ENCODE measurements at regions not wholly inside any gene's neighbourhood (a gene's known extent, or its start where the extent isn't known, plus 50 kb on each side); places are given as distances from the start of the nearest gene placed in this dataset.

- no peak for DNase-seq (ENCODE audit: low read depth in 3 of 3, low spot score in 2 of 3)
Measured at GRCh38 chr11:23542189-23542588, 681.9 kb upstream of the CCDC179 start.

- no peak for DNase-seq (ENCODE audit: low read depth in 3 of 3, low spot score in 2 of 3)
Measured at GRCh38 chr11:23542816-23543215, 682.5 kb upstream of the CCDC179 start.

- DNase-seq (ENCODE audit: low read depth in 3 of 3, low spot score in 2 of 3), result no peak
Measured at GRCh38 chr11:23543651-23544222, 683.5 kb upstream of the CCDC179 start.

DNA sequence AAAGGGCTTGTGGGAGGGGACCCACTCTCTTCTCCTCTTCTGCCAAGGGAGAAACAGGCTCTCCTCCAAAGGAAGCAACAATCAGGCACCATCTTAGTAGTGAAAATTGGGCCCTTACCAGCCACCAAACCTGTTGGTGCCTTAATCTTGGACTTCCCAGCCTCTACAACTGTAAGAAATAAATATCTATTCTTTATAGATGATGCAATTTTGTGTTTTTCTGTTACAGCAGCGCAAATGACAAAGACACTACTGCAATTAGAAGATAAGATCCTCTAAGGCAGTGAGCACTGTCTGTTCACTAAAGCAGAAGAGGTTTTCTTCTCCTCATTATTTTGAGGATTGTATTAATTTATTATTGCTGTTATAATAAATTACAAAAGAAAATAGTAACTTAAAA, 691.4 kb upstream of the CCDC179 start:
- no peak for DNase-seq (ENCODE audit: low read depth in 3 of 3, low spot score in 2 of 3)

GRCh38 chr11:23554002-23554401, 693.7 kb upstream of the CCDC179 start:
- DNase-seq (ENCODE audit: low read depth in 3 of 3, low spot score in 2 of 3), result no peak

- DNase-seq (ENCODE audit: low read depth in 3 of 3, low spot score in 2 of 3), result no peak
Measured at GRCh38 chr11:23555085-23555484, 694.8 kb upstream of the CCDC179 start.

DNA sequence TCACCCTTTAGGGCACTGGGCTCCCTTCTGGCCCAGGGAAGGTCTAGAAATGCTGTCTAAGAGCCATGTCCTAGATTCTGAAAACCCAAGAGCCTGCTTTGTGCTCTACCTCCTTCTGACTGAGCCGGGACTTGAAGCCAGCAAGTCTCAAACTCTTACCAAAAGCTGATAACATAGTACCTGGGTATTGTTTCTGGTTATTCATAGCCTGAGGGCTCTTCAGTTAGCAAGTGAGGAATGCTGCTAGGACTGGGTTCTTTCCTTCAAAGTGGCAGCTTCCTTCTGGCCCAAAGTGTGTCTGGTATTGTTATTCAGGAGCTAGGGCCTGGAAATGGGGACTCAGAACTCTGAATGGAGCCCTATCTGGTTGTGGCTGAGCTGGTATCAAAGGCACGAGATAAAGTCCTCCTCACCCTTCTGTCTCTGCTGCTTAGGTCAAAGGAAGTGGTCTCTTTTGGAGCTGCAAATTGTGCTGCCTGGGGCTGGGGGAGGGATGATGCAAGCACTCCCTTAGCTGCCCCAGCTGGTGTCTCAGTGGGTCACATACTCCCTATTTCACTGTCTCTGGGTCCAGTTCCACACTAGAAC, 696.0 kb upstream of the CCDC179 start:
- no peak for DNase-seq (ENCODE audit: low read depth in 3 of 3, low spot score in 2 of 3)

DNA sequence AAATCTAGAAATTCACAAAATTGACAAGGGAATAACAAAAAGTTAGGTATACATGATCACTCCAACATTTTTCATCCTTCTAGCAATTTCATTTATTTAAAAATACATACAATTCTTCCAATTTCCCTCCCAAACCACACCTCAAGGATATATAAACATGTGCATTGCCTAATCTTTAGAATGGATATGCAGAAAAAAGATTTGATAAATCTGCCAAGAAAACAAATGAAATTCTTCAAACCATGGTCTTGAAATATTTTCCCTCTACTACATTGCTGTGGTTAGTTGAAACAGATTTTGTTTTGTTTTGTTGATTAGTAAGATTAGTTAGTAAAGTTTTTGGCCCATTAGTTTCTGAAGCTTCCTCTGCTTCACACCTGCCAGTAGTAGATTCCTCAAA, 703.3 kb upstream of the CCDC179 start:
- no peak for DNase-seq (ENCODE audit: low read depth in 3 of 3, low spot score in 2 of 3)

DNA sequence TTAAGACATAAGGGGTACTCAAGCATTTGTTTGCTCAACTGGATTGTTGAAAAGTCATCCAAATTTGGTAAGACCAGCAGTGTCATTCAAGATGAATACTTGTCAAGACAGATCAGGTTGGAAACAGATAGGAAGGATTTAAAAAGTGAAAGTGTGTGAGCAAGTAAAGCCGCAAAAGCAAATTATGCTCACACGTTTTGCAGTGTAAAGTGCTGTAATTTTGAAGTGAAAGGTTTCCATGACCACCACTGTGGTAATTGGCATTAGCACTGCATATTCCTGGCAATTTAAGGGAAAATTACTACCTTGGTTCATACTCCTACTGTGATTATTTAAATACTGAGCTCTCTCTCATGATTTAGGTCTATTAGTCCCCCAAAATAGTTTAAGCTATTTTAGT, 704.1 kb upstream of the CCDC179 start:
- DNase-seq (ENCODE audit: low read depth in 3 of 3, low spot score in 2 of 3), result no peak

- no peak for DNase-seq (ENCODE audit: low read depth in 3 of 3, low spot score in 2 of 3)
Measured at GRCh38 chr11:23569134-23569533, 708.9 kb upstream of the CCDC179 start.

- no peak for DNase-seq (ENCODE audit: low read depth in 3 of 3, low spot score in 2 of 3)
Measured at GRCh38 chr11:23569547-23569946, 709.3 kb upstream of the CCDC179 start.

DNA sequence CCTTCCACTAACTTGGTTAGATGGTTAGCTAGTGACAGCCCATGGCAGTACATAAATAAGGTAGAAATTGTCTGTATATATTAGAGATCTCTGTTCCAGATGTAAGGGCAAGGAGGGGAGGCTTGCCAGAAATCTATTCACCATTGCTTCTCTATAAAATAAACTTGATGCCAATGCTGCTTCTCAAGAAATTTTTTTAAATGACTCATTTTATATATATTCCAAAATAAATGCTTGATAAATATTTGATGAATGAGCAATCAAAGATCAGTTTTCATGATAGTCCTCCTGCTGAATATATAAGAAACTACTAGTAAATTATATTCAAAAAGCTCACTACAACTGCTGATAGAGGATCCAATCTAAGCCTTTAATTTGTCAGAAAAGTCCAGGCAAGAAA, 710.6 kb upstream of the CCDC179 start:
- DNase-seq (ENCODE audit: low read depth in 3 of 3, low spot score in 2 of 3), result no peak

- DNase-seq (ENCODE audit: low read depth in 3 of 3, low spot score in 2 of 3), result no peak
Measured at GRCh38 chr11:23573429-23573828, 713.2 kb upstream of the CCDC179 start.

DNA sequence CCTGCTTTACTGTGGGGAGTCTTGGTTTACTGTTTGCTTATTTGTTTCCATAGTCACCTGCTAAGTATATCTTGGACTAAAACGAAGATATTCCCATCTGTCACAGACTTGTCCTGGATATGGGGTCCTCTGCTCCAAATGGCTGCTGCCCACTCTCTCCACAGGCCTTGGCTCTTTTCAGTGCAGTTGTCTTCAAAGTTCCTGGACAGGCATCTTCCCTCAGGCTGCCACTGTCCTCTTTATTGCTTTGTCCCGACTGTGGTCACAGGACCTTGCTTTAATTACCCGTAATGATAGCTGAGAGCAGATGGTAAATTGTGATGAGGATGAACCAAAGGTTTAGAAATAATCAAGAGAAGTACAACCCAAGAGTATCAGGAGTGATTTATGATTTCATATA, 713.9 kb upstream of the CCDC179 start:
- no peak for DNase-seq (ENCODE audit: low read depth in 3 of 3, low spot score in 2 of 3)

DNA sequence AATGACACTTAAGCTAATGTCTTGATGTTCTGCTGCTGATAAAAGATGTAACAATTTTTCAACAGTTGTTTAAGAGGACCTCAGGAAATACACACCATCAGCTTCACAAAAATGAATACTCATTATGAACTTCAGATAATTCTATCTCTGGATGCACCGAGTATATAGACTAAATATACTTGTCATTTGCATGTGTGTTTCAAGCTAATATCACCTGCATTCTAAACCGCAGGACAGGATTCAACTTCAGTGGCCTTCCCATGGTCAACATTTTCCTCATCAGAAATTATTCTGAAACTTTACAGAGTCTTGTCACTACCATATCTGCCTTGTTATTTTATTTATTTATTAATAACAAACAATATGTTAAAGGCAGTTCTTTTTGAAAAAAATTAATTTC, 717.0 kb upstream of the CCDC179 start:
- no peak for DNase-seq (ENCODE audit: low read depth in 3 of 3, low spot score in 2 of 3)

- DNase-seq (ENCODE audit: low read depth in 3 of 3, low spot score in 2 of 3), result no peak
Measured at GRCh38 chr11:23585416-23586104, 725.3 kb upstream of the CCDC179 start.

DNA sequence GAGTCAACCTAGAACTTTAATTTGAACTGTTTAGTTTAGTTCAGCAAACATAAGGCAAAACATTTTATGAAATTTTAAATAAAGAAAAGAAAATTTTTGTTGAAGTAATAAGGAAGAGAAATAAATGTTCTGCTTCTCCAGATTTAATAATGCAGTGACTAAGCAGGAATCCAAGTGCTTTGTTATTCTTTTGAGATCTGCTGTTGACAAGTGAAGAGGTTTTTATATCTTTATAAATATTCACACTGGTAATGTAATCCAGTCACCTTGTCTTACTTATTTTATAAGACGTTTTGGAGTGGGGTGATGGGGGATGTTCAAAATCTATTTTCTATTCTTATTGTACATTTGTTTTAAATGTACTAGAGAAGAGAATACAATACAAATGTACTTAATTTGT, 725.9 kb upstream of the CCDC179 start:
- DNase-seq (ENCODE audit: low read depth in 3 of 3, low spot score in 2 of 3), result no peak

- DNase-seq (ENCODE audit: low read depth in 3 of 3, low spot score in 2 of 3), result no peak
Measured at GRCh38 chr11:23590596-23591308, 730.5 kb upstream of the CCDC179 start.

GRCh38 chr11:23594755-23595154, 734.5 kb upstream of the CCDC179 start:
- DNase-seq (ENCODE audit: low read depth in 3 of 3, low spot score in 2 of 3), result no peak

GRCh38 chr11:23604966-23605365, 744.7 kb upstream of the CCDC179 start:
- DNase-seq (ENCODE audit: low read depth in 3 of 3, low spot score in 2 of 3), result no peak

DNA sequence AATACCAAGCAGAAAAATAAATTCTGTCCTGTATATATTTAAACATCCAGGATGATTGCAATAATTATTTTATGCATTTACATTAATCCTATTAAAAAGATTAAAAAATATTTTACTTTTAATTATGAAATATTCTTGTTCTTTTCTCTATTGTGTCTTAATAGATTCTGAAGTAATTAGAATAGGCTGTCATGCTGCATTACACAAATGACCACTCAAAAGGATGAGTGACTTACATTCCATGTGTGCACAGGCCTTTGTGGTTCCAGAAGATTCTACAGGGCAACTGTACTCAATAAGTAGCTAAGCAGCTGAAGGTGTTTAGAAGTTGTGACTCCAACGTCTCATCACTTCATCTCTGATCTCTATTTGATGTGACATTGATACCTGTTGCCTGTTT, 745.9 kb upstream of the CCDC179 start:
- no peak for DNase-seq (ENCODE audit: low read depth in 3 of 3, low spot score in 2 of 3)

DNA sequence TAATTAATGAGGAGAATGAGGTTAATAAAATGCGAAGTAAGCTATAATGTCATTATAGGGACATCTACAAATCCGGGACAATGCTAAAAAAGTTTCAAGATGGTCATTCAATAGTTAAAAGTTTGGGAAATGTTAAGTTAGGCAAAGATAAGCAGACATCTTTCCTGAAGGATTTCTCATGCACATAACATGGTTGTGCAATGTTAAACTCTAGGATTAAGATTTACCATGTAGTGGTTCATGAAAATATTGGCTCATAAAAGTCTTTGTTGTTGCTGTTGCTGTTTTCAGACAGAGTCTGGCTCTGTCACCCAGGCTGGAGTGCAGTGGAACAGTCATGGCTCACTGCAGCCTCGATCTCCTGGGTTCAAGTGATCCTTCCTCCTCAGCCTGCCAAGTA, 751.5 kb upstream of the CCDC179 start:
- DNase-seq (ENCODE audit: low read depth in 3 of 3, low spot score in 2 of 3), result no peak

All from right renal cortex interstitium (tissue), 3 donors.